Testis (tissue), 2 donors: ENCODE measurements at regions not wholly inside any gene's neighbourhood (a gene's known extent, or its start where the extent isn't known, plus 50 kb on each side); places are given as distances from the start of the nearest gene placed in this dataset.

Experiments
- DNase-seq: peaks from one replicate; pipeline ENCODE4 v3.0.0-alpha.2; 2019
- H3K27ac ChIP-seq, 2 donors: fragments of 200-600 bp; sonication (generic); one replicate each; pipeline ENCODE4 v1.5.1; 2019
- H3K27me3 ChIP-seq: fragments of 200-600 bp; sonication (generic); one replicate; pipeline ENCODE4 v1.5.1; 2019
- H3K36me3 ChIP-seq: fragments of 200-600 bp; sonication (generic); one replicate; pipeline ENCODE4 v1.5.1; 2017; ENCODE audit warnings: low read depth; ENCODE audit errors: missing control alignments
- H3K4me1 ChIP-seq: fragments of 200-600 bp; sonication (generic); one replicate; pipeline ENCODE4 v1.5.1; 2019
- H3K4me3 ChIP-seq, 2 donors: fragments of 200-600 bp; sonication (generic); one replicate each; pipeline ENCODE4 v1.5.1; 2017 to 2019
- H3K9me3 ChIP-seq: fragments of 200-600 bp; sonication (generic); one replicate; pipeline ENCODE4 v1.5.1; 2017
- POLR2A ChIP-seq: fragments of 450-650 bp; IDR thresholded peaks from one replicate; pipeline ENCODE4 v1.6.1; 2017; ENCODE audit warnings: antibody characterized with exemption, mild to moderate bottlenecking, moderate library complexity
- WGBS, 2 donors: methylation state at CpG; one replicate each; pipeline ENCODE4 v1.1.5; 2018; 5-methylcytosine and 5-hydroxymethylcytosine counted together
- intact Hi-C: fragments of 100-400 bp; cut with DNase I; formaldehyde crosslinking; loops from one replicate; pipeline ENCODE4 v1.15.1; 2023; ENCODE audit warnings: low total_unique reads
- TF ChIP-seq, protein P1 (sequence below), 3 experiments: fragments of 450-650 bp in 2 of 3; fragments of 200-600 bp in 1 of 3; sonication (generic) in 1 of 3; IDR thresholded peaks; one replicate each; pipeline ENCODE4 v1.5.1; 2016 to 2019; ENCODE audit warnings: antibody characterized with exemption in 3 of 3, mild to moderate bottlenecking in 2 of 3, moderate library complexity in 1 of 3

DNA sequence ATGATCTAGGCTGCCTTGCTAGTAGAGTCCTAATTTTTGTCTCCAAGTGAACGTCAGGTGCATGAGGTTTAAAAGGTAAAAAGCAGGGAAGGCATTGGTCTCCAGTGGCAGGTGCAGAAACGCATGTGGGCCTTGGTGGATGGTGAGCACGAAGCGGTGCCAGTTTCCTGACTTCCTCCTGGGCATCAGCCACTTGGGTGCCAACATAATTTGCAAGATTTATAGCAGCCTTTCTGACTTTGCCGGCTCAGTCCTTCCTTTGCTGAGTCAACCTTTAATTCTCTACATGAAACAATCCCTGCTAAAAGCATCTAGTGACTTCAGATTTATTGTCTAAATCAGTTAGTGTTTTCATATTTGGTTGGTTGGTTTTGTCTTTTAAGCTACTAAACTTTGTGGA lies 355.7 kb upstream of the TMEM132C start:
- Histone ChIP-seq H3K27me3 (no peaks in the 10 kb centered on the region), H3K36me3 (no peaks in the 10 kb centered on the region), H3K4me1 (no peaks in the 10 kb centered on the region), H3K4me3 (no peak overlapping the region), H3K27ac (no peak overlapping the region), H3K9me3 (no peaks in the 10 kb centered on the region)
- TF ChIP-seq, protein P1, sequence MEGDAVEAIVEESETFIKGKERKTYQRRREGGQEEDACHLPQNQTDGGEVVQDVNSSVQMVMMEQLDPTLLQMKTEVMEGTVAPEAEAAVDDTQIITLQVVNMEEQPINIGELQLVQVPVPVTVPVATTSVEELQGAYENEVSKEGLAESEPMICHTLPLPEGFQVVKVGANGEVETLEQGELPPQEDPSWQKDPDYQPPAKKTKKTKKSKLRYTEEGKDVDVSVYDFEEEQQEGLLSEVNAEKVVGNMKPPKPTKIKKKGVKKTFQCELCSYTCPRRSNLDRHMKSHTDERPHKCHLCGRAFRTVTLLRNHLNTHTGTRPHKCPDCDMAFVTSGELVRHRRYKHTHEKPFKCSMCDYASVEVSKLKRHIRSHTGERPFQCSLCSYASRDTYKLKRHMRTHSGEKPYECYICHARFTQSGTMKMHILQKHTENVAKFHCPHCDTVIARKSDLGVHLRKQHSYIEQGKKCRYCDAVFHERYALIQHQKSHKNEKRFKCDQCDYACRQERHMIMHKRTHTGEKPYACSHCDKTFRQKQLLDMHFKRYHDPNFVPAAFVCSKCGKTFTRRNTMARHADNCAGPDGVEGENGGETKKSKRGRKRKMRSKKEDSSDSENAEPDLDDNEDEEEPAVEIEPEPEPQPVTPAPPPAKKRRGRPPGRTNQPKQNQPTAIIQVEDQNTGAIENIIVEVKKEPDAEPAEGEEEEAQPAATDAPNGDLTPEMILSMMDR (IDR thresholded peaks at IDR 0.05) = no peak
- TF ChIP-seq POLR2A = no peak
- no peak for DNase-seq
- intact Hi-C loops = no loop called here
- WGBS, 2 donors = 77 to 81% methylated on average over 5 of the region's 5 CpGs

DNA sequence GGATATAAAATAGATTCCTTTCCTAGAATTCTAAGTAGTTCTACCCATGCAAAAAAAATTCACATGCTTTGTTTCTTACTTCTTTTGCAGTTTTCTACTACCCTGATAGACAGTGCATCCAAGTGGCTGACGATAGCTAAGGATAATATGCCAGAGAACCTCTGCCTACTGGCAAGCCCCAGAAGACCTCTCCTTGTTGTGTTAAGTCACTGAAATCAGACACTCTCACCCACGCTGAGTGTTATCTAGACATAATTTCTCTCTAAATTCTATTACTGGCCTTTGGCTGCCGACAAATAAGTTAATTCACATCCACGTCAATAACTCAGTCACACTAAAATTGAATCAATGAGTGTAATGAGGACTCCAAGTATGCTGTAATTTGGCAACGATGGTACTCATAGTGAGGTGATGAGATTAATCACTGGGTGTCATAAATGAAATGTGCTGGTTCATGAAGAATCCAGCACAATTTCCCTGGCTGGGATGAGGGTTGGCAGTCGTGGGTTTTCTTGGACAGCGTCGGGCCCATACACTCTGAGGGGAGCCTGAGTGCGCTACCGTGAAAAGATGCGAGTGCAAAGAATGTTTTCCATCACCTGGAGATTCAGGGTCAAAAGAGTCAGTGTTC lies 354.8 kb upstream of the TMEM132C start:
- H3K9me3 ChIP-seq = no peaks in the 10 kb centered on the region
- no peak overlapping the region for H3K27ac ChIP-seq
- 90% methylated on average over 11 of the region's 11 CpGs for WGBS, 2 donors
- TF ChIP-seq POLR2A = no peak
- TF ChIP-seq, protein P1 (IDR thresholded peaks at IDR 0.05) = no peak
- no peak for DNase-seq
- no peaks in the 10 kb centered on the region for H3K27me3 ChIP-seq
- intact Hi-C loops = no loop called here
- no peaks in the 10 kb centered on the region for H3K4me1 ChIP-seq
- no peaks in the 10 kb centered on the region for H3K36me3 ChIP-seq
- no peak overlapping the region for H3K4me3 ChIP-seq

DNA sequence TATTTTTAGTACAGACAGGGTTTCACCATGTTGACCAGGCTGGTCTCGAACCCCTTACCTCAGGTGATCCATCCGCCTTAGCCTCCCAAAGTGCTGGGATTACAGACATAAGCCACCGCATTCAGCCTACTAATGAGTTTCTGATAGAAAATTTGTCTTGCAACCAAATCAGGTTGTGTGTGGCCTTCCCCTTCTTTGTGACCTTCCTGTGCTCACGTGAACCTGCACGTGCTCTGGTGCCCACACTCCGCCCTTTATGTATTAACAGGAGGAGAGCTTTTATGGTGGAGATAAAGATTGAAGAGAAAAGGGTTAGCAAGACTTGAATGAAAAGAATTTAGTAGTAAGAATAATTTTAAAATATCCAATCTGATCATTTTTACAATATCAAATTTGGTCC lies 343.5 kb upstream of the TMEM132C start:
- Histone ChIP-seq H3K27me3 (no peaks in the 10 kb centered on the region), H3K4me1 (no peaks in the 10 kb centered on the region), H3K9me3 (no peaks in the 10 kb centered on the region), H3K4me3 (no peak overlapping the region), H3K36me3 (no peaks in the 10 kb centered on the region), H3K27ac (no peak overlapping the region)
- no peak for DNase-seq
- WGBS, 2 donors = 92 to 95% methylated on average over 6 of the region's 6 CpGs
- intact Hi-C loops = no loop called here
- TF ChIP-seq, protein P1 (IDR thresholded peaks at IDR 0.05) = no peak
- TF ChIP-seq POLR2A = no peak

DNA sequence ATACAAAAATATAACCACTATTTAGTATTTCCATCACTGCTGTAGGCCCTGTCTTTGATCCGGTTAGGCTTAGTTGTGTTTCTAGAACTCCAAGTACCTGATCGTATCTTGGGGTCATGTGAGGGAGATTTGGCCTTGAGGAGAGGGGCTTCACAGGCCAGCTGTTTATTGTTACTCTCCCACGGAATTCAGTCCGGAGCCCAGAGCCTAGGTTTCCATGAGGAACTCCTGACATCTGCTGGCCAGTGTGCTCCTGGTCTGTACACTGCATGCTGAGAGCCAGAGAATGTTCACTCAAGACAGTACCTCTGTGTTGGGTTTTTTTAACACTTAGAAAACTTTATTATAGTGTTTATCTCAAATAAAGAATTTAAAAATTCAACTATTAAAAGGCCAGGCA lies 341.0 kb upstream of the TMEM132C start:
- H3K27me3 ChIP-seq = no peaks in the 10 kb centered on the region
- no peaks in the 10 kb centered on the region for H3K4me1 ChIP-seq
- peak; percentile 66 for DNase-seq
- no peak overlapping the region for H3K27ac ChIP-seq
- no peak overlapping the region for H3K4me3 ChIP-seq
- 23 to 31% methylated on average over 4 of the region's 4 CpGs for WGBS, 2 donors
- no peaks in the 10 kb centered on the region for H3K9me3 ChIP-seq
- H3K36me3 ChIP-seq = no peaks in the 10 kb centered on the region
- TF ChIP-seq, protein P1 (IDR thresholded peaks at IDR 0.05) = peak in 2 of 3 experiments; percentile 33 to 37
- TF ChIP-seq POLR2A = no peak
- intact Hi-C loops = no loop called here

DNA sequence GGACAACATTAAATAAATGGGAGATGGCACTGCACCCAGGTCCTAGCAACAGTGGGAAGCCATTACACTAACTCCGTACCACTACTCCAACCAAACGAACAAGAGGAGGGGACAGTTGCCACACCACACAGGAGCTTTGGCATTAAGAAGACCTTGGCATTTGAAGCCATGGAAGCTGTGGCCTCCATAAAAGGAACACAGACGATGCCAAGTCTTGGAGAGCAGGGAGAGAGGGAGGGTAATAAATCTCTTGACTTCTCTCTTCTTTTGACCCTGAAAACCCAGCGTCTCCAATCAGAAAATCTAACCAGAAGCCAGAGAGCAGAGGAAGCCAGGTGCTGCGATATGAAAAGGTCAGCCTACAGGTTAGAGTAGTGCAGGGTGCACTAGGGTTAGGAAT lies 338.8 kb upstream of the TMEM132C start:
- H3K27ac ChIP-seq = no peak overlapping the region
- no peaks in the 10 kb centered on the region for H3K9me3 ChIP-seq
- no peaks in the 10 kb centered on the region for H3K27me3 ChIP-seq
- H3K36me3 ChIP-seq = no peaks in the 10 kb centered on the region
- WGBS, 2 donors = 55 to 63% methylated on average over 5 of the region's 5 CpGs
- TF ChIP-seq, protein P1 (IDR thresholded peaks at IDR 0.05) = no peak
- TF ChIP-seq POLR2A = no peak
- intact Hi-C loops = no loop called here
- H3K4me1 ChIP-seq = no peaks in the 10 kb centered on the region
- H3K4me3 ChIP-seq = no peak overlapping the region
- no peak for DNase-seq
